ACC112 (cell line): ENCODE measurements at regions not wholly inside any gene's neighbourhood (a gene's known extent, or its start where the extent isn't known, plus 50 kb on each side); places are given as distances from the start of the nearest gene placed in this dataset.

Source experiments
- H2AFZ ChIP-seq: fragments of 200-600 bp; sonication (generic); one replicate; pipeline ENCODE4 v1.6.0; 2017; ENCODE audit warnings: antibody characterized with exemption, low read length; ENCODE audit not compliant: unreplicated experiment
- H3K27ac ChIP-seq: fragments of 200-600 bp; sonication (generic); 2 replicates; pipeline ENCODE4 v1.5.1; 2014; ENCODE audit warnings: low read depth, mild to moderate bottlenecking, antibody characterized with exemption, low read length, moderate library complexity
- H3K27me3 ChIP-seq: fragments of 200-600 bp; sonication (generic); 2 replicates; pipeline ENCODE4 v1.6.1; 2014; ENCODE audit warnings: mild to moderate bottlenecking, antibody characterized with exemption, low read length, moderate library complexity, mixed read lengths; ENCODE audit not compliant: insufficient read depth
- H3K36me3 ChIP-seq: fragments of 200-600 bp; sonication (generic); 2 replicates; pipeline ENCODE4 v1.6.1; 2016; ENCODE audit warnings: mild to moderate bottlenecking, antibody characterized with exemption, low read length, moderate library complexity, mixed read lengths; ENCODE audit not compliant: insufficient read depth
- H3K4me1 ChIP-seq: fragments of 200-600 bp; sonication (generic); one replicate; pipeline ENCODE4 v1.6.1; 2016; ENCODE audit warnings: low read length, mixed read lengths; ENCODE audit not compliant: insufficient read depth, unreplicated experiment, control insufficient read depth
- H3K4me3 ChIP-seq: fragments of 200-600 bp; sonication (generic); 2 replicates; pipeline ENCODE4 v1.5.1; 2014; ENCODE audit warnings: mild to moderate bottlenecking, low read depth, low read length
- H3K79me2 ChIP-seq: fragments of 200-600 bp; sonication (generic); one replicate; pipeline ENCODE4 v1.6.0; 2016; ENCODE audit warnings: low read length; ENCODE audit not compliant: control insufficient read depth, unreplicated experiment, insufficient read depth

GRCh38 chr20:24309596-24309995 lies 159.8 kb upstream of the SYNDIG1 start:
- no peaks in the 10 kb centered on the region for H3K36me3 ChIP-seq
- H3K4me3 ChIP-seq = no peak overlapping the region
- no peak overlapping the region for H2AFZ ChIP-seq
- H3K4me1 ChIP-seq = no peaks in the 10 kb centered on the region
- H3K27ac ChIP-seq = no peak overlapping the region
- H3K79me2 ChIP-seq = no peaks in the 10 kb centered on the region
- H3K27me3 ChIP-seq = peaks cover 26% of the 10 kb centered on the region

GRCh38 chr20:24305371-24305770 lies 164.1 kb upstream of the SYNDIG1 start:
- no peaks in the 10 kb centered on the region for H3K4me1 ChIP-seq
- H3K27me3 ChIP-seq = 0 out of 2 replicates have a peak, but pooled peaks cover 18% of the 10 kb centered on the region
- H3K4me3 ChIP-seq = no peak overlapping the region
- H3K79me2 ChIP-seq = no peaks in the 10 kb centered on the region
- no peaks in the 10 kb centered on the region for H3K36me3 ChIP-seq
- no peak overlapping the region for H3K27ac ChIP-seq
- H2AFZ ChIP-seq = no peak overlapping the region

DNA sequence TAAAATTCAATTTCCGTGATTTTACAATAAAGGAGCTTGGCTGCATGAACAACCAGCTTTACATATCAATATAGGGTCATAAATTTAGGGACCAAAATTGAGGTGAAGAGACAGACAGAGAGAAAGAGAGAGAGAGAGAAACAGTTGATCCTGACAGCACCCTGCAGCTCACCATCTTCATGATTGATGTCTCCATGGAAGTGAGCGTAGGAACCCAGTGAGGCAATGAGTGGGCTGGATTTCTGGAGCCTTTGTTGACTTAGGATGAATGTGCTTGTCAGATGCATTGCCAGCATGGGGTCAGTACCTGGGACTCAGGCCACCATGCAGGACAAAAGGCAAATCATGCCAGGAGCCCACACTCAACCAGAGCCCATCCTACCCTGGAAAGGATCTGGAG lies 165.1 kb upstream of the SYNDIG1 start:
- Histone ChIP-seq H3K4me3 (no peak overlapping the region), H3K36me3 (no peaks in the 10 kb centered on the region), H3K4me1 (no peaks in the 10 kb centered on the region), H3K27ac (no peak overlapping the region), H2AFZ (no peak overlapping the region), H3K27me3 (0 out of 2 replicates have a peak, but pooled peaks cover 15% of the 10 kb centered on the region), H3K79me2 (no peaks in the 10 kb centered on the region)

- Histone ChIP-seq H2AFZ (no peak overlapping the region), H3K4me3 (no peak overlapping the region), H3K36me3 (no peaks in the 10 kb centered on the region), H3K4me1 (no peaks in the 10 kb centered on the region), H3K27ac (no peak overlapping the region), H3K79me2 (no peaks in the 10 kb centered on the region), H3K27me3 (peaks cover 14% of the 10 kb centered on the region; the same call in 1 of the 2 replicates)
Measured at GRCh38 chr20:24303393-24304170, 165.8 kb upstream of the SYNDIG1 start.

- Histone ChIP-seq H3K4me3 (no peak overlapping the region), H3K4me1 (no peaks in the 10 kb centered on the region), H3K27ac (no peak overlapping the region), H2AFZ (no peak overlapping the region), H3K27me3 (peaks cover 8% of the 10 kb centered on the region; the same call in 1 of the 2 replicates), H3K79me2 (no peaks in the 10 kb centered on the region), H3K36me3 (no peaks in the 10 kb centered on the region)
Measured at GRCh38 chr20:24297993-24298392, 171.4 kb upstream of the SYNDIG1 start.

GRCh38 chr20:24296477-24297261 lies 172.8 kb upstream of the SYNDIG1 start:
- Histone ChIP-seq H3K27me3 (peaks cover 3% of the 10 kb centered on the region; the same call in 1 of the 2 replicates), H2AFZ (no peak overlapping the region), H3K27ac (no peak overlapping the region), H3K4me1 (no peaks in the 10 kb centered on the region), H3K36me3 (no peaks in the 10 kb centered on the region), H3K4me3 (no peak overlapping the region), H3K79me2 (no peaks in the 10 kb centered on the region)

GRCh38 chr20:24291014-24291413 lies 178.4 kb upstream of the SYNDIG1 start:
- Histone ChIP-seq H3K4me1 (no peaks in the 10 kb centered on the region), H3K4me3 (no peak overlapping the region), H3K27me3 (peaks cover 3% of the 10 kb centered on the region; the same call in 1 of the 2 replicates), H3K36me3 (no peaks in the 10 kb centered on the region), H2AFZ (no peak overlapping the region), H3K27ac (no peak overlapping the region), H3K79me2 (no peaks in the 10 kb centered on the region)

DNA sequence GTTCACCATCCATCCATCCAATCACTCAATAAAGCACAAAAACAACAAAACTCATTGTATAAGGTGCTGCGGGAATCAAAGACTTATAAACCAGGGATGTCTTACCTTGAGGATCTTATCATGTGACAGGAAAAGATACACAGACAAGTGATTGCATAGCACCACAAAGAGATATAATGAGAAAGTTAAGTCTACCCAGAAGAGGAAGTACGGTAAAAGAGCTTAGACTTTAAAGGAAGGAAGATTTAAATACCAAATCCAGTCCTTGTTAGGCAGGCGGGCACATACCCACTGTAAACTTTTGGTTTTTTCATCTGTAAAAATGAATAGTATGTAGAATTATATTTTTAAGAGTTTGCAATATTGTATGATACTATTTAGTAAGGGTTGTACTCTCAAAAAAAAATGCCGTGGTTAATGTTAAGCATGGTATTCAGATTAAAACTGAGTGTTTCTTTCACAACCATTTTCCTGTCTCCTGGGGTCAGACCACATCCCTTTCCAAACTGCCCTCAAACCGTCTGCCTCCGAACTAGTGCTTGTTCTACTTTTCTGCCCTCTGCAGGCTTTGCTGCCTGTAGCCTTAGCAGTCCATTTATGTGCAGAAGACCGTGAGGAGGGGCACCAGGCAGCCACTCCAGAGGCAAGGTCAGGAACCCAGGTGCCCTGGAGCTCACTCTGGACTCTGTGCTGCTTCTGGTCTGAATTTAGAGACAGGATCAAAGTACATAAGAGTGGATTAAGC lies 179.5 kb upstream of the SYNDIG1 start:
- Histone ChIP-seq H2AFZ (no peak overlapping the region), H3K27me3 (peaks cover 6% of the 10 kb centered on the region; the same call in 1 of the 2 replicates), H3K27ac (no peak overlapping the region)

DNA sequence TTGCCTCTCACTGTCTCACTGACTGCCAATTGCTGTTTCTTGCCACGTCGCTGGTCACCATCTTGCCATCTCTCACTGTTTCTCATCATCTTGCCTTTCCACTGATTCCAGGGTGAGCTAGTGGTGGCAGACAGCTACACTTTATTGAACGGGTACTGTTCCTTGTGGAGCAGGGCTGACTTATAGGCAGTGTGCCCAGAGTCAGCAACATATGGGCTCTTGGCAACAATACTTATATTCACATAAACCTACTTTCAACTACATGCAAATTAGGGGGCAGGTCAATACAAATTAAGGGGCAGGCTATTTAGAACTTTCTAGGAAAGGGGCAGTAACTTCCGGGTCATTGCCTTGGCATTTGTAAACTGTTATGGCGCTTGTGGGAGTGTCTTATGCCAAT lies 186.2 kb upstream of the SYNDIG1 start:
- H2AFZ ChIP-seq = no peak overlapping the region
- H3K79me2 ChIP-seq = no peaks in the 10 kb centered on the region
- H3K4me3 ChIP-seq = no peak overlapping the region
- H3K4me1 ChIP-seq = no peaks in the 10 kb centered on the region
- H3K27me3 ChIP-seq = peaks cover 6% of the 10 kb centered on the region; the same call in 1 of the 2 replicates
- no peaks in the 10 kb centered on the region for H3K36me3 ChIP-seq
- H3K27ac ChIP-seq = no peak overlapping the region

More for the DNA sequence above, 179.5 kb upstream of the SYNDIG1 start:
- Histone ChIP-seq H3K36me3 (no peaks in the 10 kb centered on the region), H3K4me3 (no peak overlapping the region), H3K4me1 (no peaks in the 10 kb centered on the region), H3K79me2 (no peaks in the 10 kb centered on the region)

GRCh38 chr20:24277196-24277595 lies 192.2 kb upstream of the SYNDIG1 start:
- Histone ChIP-seq H3K4me1 (no peaks in the 10 kb centered on the region), H3K27me3 (0 out of 2 replicates have a peak, but pooled peaks cover 4% of the 10 kb centered on the region), H3K36me3 (no peaks in the 10 kb centered on the region), H2AFZ (no peak overlapping the region), H3K79me2 (no peaks in the 10 kb centered on the region), H3K4me3 (no peak overlapping the region), H3K27ac (no peak overlapping the region)
